GM19328 (cell line): ENCODE measurements at regions not wholly inside any gene's neighbourhood (a gene's known extent, or its start where the extent isn't known, plus 50 kb on each side); places are given as distances from the start of the nearest gene placed in this dataset.

Source experiments
- ATAC-seq: cut with Tn5 transposase; IDR thresholded peaks from one replicate; pipeline ENCODE4 v1.9.1; 2021; ENCODE audit warnings: mild to moderate bottlenecking, moderate library complexity; ENCODE audit not compliant: unreplicated experiment

DNA sequence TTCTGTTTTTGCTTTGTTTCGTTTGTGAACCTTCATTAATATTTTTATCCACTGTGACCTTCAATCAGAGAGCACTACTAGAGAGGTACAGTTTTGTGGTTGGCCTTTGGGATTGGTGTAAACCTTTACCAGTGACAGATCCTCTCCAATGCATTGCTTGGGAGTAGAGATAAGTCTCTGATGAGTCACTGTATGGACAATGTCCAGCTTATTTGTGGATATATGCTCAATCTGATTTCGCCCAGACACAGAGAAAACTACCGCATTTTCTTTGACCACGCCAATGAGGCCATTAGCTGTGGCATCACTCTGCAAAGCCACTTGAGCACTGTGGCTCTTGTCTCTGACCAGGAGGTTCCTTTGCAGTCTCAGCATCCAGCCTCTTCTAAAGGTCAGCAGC is 964.7 kb downstream of the TUSC7 start:
- no peak for ATAC-seq

DNA sequence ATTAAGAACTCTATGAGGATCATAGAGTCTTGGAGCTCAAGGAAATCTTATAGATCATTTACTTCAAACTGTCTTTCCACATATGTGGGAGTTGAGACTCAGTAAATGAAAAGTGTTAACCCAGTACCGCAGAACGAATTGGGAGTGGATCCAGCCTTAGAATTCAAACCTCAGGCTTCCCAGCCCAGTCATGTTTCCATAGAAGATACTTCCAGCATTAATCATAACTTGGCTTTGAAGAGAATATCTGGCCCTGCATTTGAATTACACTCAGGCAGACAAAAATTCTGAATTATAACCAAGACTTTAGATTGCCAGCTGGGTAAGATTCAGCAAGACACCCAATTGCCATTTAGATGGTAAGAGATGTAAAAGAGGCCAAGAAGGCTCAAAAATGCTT is 972.0 kb downstream of the TUSC7 start:
- no peak for ATAC-seq

DNA sequence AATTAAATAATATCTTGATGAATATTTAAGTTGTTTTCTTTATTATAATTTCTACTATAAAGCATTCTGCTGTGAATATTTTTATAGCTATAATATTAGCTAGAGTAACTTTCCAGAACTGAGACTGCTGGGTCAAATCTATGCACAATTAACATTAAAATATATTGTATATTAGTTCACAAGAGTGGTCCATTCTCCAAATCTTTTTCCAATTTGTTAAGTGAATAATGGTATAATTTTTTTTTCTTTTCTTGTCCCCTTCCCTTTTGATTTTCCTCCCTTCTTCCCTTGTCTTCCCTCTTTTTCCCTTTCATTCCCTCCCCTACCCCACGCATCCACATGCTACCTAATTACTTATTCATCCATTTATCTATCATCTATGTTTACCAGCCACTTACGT is 977.5 kb downstream of the TUSC7 start:
- no peak for ATAC-seq

DNA sequence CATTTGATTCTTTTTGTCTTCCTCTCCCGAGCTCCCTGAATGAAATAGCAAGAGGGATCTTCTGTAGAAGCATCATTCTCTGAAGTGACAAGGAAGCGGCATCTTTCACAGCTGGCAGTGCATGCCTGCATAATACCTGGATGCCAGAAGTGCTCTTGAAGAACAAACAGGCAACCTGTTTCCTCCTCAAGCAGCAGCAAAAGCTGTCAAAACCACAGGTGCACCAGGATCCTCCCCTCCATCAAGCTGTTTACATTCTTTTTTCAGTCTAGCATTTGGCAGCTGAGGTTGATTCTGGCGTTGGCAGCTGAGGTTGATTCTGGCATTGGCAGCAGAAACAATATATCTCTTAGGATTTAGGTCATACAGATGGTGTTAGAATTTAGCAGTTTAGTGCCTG is 979.0 kb downstream of the TUSC7 start:
- ATAC-seq, result no peak

DNA sequence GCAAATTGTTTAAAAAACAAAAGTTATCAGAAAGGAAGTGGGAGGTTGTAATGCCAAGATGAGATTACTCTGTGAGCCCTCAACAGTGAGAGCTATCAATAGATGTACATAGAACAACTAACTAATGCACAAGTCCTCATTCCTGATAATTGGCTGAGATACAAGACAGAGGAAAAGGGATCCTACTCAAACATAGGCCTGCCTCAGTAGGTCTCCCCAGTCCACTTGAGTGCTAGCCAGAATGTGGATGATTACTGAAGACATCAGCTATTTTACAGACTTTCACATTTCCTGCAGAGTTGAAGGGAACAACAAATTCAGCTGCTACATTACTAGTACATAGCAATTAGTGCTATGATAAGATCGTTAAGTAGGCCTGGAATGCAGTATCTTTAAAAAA is 981.9 kb downstream of the TUSC7 start:
- ATAC-seq, result no peak

DNA sequence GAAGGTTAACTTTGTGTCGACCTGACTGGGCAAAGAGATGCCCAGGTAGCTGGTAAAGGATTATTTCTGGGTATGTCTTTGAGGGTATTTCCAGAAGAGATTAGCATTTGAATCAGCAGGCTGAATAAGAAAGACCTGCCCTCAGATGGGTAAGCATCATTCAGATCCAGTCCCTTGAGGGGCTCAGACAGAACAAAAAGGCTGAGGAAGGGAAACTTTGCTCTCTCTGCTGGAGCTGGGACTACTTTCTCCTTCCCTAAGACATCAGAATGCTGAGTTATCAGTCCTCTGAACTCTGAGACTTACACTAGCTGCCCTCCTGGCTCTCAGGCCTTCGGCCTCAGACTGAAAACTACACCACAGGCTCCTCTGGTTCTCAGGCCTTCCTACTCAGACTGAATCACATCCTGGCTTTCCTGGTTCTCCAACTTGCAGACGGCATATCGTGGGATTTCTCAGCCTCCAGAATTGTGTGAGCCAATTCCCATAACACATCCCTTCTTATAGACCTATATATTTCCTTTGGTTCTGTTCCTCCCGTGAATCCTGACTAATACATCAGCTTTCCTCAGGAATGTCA is 982.9 kb downstream of the TUSC7 start:
- ATAC-seq, result no peak

DNA sequence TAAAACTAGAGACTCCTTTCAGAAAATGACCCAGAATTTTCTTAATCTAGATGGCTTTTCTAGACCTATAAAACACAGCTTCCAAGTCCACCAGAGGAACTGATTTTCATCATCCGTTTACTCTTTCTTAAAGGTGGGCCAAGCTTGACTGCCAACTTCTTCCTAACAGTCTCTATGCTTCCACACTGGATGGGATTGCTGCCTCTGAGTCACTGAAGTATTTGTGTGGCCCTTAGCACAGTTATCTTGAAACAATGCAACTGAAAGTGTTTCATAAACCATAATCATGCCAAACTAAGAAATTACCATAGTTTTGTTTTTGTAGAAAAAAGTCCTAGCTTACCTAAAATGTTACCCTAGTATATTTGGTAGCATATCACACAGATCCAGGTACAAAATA is 985.7 kb downstream of the TUSC7 start:
- ATAC-seq, result no peak

DNA sequence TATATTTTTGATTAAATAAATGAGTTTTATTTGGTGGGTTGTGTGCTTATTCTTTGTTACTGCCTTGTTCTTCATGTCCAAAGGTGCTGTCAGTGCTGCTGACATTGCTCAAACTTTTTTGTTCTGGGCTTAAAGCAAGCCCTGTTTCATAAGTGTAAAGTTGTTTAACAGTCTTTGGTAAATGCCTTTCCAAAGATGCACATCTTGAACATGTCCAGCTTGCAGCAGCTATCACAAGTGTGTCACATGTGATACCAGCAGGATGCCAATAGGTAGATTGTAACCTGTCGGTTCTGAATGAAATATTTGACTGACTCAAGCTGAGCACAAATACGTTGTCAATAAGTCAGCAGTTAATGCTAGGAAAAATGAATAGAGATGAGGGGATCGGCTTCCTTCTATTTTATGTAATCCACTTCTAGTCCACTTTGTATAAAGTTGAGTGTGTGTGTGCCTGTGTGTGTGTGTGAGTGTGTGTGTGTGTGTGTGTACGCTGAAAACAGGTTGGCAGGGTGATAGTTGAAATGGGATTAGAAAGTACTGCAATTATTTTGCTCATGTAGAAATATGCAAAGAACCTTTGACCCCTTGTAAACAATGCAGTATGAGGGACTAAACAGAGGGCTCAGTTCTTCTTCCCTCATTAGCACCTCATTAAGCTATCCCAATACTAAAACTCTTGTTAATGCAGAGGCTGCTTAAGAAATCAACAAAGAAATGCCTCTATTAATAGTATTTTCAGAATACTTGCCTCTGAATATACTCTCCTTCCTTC is 986.5 kb downstream of the TUSC7 start:
- no peak for ATAC-seq

DNA sequence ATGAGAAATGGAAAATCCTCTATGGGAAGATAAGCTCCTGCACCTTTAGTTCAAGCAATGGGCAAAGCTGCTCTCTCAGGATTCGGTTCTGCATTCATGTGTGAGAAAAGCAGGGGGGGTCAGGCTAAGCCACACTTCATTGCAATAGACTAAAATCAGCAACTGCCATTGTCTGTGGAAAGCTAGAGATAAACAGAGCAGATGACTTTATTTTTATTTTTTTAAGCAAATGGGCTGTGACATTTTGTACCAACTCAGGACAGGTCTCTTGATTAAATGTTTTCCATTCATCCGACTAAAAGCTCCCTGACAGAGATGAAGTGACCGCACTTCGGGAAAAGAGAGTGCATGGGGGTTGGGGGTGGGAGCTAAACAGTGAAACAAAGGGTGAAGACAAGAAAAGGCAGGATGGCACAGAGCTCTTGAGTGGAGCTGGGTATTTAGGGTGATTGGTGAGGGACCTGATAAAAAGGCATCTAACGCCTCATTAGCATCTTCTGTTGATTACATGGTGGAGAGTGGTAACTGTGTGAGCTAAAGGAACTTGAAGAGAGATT is 987.4 kb downstream of the TUSC7 start:
- ATAC-seq, result no peak

DNA sequence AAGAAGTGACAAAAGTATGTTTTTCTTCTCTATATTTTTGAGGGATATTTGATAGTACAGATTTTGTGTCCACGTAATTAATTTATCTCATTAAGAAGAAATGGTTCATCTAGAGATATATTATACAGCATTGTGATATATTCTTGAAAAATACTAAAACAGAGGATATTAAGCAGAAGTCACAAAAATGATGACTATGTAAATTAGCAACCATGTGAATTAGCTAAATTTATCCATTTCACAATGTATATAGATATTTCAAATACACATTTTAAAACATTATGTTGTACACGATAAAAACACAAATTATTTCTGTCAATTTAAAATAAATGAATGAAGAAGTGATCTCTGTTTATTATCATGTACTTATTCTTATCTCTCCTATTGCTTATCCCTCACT is 989.5 kb downstream of the TUSC7 start:
- no peak for ATAC-seq

DNA sequence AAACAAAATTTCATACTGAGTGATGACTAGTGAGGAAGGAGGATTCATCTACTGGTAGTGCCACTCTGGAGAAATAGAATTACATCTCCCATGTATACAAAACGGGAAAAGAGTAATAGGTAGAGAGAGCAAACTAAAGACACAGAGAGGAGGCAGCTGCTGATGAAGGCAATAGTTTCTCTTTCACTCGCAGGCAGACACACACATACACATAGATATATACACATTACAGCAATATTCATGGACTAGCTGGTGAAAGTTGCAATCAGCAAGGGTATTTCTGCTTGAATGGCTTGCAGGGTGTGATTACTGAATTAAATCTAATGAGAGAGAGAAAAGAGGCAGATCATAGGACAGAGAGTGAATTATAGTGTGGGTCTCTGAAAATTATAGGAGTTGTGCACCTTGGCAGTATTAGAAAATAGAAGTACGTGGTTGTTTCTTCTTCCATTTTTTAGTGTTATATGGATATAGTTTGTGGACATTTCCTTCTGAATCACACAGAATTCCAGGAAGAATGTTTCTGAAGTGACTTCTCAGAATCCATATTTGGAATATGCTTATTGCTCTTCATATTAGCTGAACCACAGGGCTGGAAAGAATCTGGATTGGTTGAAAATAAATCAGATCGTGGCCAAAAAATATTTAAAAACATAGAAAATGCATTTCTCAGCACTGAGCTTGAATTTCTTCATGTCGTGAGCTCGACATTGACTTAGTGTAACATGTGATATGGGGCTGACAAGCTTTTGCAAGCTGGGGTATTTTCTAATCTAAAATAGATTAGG is 991.2 kb downstream of the TUSC7 start:
- no peak for ATAC-seq

DNA sequence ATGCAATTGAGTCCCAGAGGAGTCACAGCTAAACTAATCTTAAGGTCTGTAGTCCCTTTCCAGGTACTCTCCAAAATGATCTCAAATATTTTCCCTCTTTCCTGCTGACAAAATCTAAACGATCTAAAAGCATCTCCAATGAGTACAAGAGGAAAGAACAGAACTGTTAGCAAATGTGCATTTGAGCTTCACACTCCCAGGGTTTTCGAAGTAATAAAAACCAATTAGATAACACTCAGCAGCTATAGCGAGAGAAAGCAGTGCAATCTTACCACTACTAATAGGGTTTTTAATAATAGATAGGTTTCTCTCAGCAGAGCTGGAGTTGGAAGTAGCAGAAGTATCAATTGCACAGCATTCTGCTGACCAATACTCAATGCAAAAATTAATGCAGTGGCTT is 995.4 kb downstream of the TUSC7 start:
- no peak for ATAC-seq

DNA sequence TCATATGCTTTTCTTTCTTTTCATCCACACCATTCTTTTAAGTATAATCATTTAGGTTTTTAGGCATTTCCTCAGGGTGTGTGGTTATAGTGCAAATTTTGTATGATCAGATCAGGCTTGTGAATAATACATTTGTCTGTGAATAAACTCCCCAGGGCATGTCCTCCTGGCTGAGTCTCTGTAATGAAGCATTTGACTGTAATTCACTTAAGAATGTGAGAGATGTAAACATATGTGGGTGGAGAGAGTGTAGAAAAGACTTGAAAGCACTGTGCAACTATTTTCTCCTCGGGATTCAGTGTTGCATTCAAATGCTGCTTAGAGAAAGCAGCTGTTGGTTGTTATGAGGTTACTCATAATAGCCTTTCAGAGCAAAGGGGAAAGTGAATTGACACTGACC is 996.5 kb downstream of the TUSC7 start:
- ATAC-seq, result no peak

DNA sequence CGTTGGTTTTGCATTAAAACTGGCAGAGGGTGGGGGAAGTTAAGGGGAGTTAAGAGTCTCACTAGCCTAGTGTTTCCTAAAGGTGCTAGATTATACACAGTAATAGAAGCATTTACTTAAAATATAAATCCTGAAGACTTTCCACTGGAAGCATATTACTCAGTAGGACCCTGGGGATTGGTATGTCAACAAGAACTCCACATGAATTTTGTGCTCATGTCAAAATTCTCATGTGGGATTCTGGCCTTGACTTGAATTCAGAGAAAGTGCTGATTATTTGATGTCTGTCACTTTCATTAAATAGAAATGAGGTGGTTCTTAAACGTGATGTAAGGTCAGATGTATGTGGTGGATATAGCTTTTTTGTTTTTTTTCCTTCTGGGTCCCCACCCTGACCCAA is 997.2 kb downstream of the TUSC7 start:
- ATAC-seq, result no peak

DNA sequence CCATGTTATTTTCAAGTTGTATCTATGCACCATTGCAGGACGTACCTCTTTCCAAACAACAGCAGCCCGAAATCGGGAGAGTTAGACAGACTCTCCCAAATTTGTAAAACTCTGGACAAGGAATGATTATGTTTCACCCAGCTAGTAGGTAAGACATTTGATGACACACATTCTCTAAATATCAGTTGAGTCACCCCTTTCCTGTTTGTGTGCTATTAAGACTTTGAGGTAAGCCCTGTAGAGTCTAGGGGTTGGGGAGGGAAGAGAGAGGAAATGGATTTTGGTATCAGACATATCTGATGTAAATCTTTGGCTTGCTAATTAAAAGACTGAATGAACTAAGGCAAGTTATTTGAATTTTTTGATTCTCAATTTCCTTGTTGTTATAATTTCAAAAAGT is 999.0 kb downstream of the TUSC7 start:
- ATAC-seq, result no peak

DNA sequence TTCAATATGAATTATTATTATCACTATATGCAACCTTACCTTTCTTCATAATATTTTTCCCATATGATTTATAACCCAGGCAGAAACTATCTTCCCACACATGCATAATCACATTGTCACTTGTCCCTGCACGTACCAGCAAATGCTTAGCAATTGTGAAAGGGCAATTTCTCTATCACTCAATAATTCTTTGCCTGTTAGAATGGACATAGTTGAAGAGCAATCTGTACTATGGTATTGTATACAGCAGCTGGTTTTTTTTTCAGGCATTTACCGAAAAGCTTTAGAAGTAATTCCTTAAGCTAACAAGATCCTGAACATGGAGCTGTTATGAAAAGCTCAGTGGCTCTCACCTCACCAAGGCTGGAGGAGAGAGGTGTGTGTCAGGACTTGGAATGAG is 999.5 kb downstream of the TUSC7 start:
- ATAC-seq, result no peak

DNA sequence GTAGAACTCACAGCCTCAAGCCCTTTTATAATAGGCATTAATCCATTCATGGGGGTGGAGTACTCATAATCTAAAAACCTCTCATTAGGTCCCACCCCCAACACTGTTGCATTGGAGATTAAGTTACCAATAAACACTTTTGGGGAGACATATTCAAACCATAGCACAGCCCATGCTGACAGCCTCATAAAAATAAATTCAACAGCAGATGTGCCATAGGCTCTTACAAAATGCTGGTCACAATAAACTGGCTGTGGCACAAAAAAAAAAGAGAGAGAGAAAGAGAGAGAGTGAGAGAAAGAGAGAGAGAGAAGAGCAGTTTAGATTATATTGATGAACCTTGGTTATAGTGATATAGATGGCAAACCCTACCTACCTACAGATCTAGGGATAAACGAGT is 1000.9 kb downstream of the TUSC7 start:
- no peak for ATAC-seq

DNA sequence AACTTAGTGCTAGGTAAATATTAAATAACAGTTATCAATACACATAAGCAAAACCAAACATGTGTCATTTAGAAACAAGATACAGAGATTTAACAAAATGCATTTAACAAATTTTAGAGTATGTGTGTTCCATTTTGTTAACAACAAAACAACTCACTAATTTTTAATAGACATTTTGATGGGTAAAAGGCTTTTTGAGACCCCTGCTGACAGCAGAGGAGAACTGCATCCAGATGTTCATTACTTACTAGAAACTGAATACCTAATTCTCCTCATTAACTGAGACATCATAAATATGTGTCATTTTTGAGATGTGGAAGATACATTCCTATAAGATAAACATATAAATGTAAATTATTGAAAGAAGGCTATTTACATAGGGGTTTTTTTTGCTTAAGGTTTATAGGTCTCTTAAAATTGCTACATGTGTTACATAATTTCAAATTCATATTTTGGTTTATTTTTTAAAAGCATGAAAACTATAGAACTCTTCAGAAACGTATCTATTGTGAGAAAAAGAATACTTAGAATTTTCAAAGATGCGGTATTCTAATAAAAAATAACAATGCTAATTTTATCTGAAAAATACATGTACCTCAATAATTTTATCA is 1009.8 kb downstream of the TUSC7 start:
- no peak for ATAC-seq

DNA sequence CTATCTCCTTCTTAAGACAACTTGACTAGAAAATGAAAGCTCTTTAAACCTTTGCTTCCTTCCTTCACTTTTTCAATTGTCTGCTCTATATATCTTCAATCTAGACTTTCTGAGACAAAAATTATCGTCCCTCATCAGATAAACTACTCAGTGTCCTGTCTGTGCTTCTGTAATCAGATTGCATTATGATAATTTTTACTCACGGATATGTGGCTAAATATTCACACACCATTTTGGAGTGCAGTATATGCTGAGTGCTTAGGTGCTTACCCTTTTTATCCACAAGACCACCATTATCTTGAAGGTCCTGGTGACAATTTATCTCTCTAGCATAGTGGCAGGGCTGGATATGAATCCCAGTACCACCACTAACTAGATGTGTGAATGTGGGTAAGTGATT is 1012.3 kb downstream of the TUSC7 start:
- no peak for ATAC-seq

DNA sequence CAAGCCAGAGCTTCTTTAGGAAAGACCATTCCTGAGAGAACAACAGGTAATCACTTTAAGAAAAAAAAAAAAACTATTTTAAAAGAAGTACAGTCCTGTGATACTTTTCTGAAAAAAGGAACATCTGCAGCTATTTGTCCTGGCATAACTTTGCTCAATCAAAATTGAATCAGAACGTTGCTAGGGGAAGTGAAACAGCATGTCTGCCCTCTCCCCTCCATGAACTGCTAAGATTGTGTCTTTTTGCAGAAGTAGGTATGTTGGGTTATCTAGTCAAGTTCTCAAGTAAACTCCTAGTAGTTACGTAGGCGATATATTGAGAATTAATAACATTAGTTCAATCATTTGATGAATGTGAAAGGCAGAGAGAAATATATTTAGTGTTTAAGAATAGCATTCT is 1013.3 kb downstream of the TUSC7 start:
- no peak for ATAC-seq

DNA sequence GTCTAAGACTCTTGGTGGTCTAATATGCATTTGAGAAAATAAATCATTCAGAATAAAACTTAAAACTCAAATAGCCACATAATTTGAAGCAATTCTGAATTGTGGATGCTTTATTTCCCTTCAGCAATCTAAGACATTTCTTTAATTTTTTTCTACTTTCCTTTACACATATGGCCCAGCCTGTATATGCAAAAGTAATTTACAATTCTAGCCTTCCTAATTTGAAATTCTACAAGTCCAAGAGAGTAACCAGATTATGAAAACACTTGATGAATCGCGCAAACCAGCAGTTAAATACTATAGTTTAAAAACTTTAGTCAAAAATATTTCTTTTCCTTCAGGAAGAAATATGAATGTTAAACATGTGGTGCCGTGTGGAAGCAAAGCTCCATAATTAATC is 1014.2 kb downstream of the TUSC7 start:
- ATAC-seq, result no peak
